GM12878 (cell line): ENCODE measurements at regions not wholly inside any gene's neighbourhood (a gene's known extent, or its start where the extent isn't known, plus 50 kb on each side); places are given as distances from the start of the nearest gene placed in this dataset.

Experiments
- BHLHE40 ChIP-seq, 2 experiments: fragments of 450-650 bp in 1 of 2; IDR thresholded peaks; 2 replicates each; pipeline ENCODE4 v1.6.1; 2011 to 2017; ENCODE audit warnings: low read depth in 2 of 2, borderline replicate concordance in 1 of 2, improper control_type of control experiment in 1 of 2, low read length in 1 of 2, mild to moderate bottlenecking in 1 of 2
- GABPA ChIP-seq: IDR thresholded peaks from 2 replicates; pipeline ENCODE4 v1.6.1; 2014; ENCODE audit warnings: antibody characterized with exemption, low read depth, mild to moderate bottlenecking, inconsistent platforms
- MXI1 ChIP-seq: fragments of 150-350 bp; IDR thresholded peaks from 2 replicates; pipeline ENCODE4 v1.6.1; 2011; ENCODE audit warnings: low read depth, mild to moderate bottlenecking, inconsistent platforms, low read length, improper control_type of control experiment
- POLR2A ChIP-seq: IDR thresholded peaks from 2 replicates; pipeline ENCODE4 v1.6.1; 2011; ENCODE audit warnings: low read depth, mild to moderate bottlenecking, low read length
- POLR2AphosphoS5 ChIP-seq: IDR thresholded peaks from 2 replicates; pipeline ENCODE4 v1.6.1; 2011; ENCODE audit warnings: mild to moderate bottlenecking, low read length, inconsistent platforms
- SP1 ChIP-seq: IDR thresholded peaks from one replicate; pipeline ENCODE4 v1.6.1; 2011; ENCODE audit warnings: low read depth, low read length
- TCF7 ChIP-seq: IDR thresholded peaks from 2 replicates; pipeline ENCODE4 v1.6.1; 2014; ENCODE audit warnings: antibody characterized with exemption, borderline replicate concordance
- ZNF274 ChIP-seq: IDR thresholded peaks from one replicate; pipeline ENCODE4 v1.8.0; 2011; ENCODE audit not compliant: insufficient read length, insufficient read depth
- TF ChIP-seq, protein P1 (sequence below): IDR thresholded peaks from 2 replicates; pipeline ENCODE4 v1.6.1; 2012; ENCODE audit warnings: mild to moderate bottlenecking, low read depth, low read length
- TF ChIP-seq, protein P2 (sequence below), 3 experiments: IDR thresholded peaks in 2 of 3; conservative IDR thresholded peaks in 1 of 3; 2 replicates each; pipeline ENCODE4 v1.5.1; 2011; ENCODE audit warnings: low read depth in 3 of 3, low read length in 3 of 3, mild to moderate bottlenecking in 3 of 3, control low read depth in 2 of 3, moderate library complexity in 2 of 3, inconsistent platforms in 1 of 3, mixed read lengths in 1 of 3; ENCODE audit not compliant: control insufficient read depth in 2 of 3, insufficient read depth in 1 of 3; ENCODE audit errors: extremely low read depth in 1 of 3
- TF ChIP-seq, protein P3 (sequence below): fragments of 150-350 bp; IDR thresholded peaks from 2 replicates; pipeline ENCODE4 v1.6.1; 2016; ENCODE audit warnings: low read depth, low read length

DNA sequence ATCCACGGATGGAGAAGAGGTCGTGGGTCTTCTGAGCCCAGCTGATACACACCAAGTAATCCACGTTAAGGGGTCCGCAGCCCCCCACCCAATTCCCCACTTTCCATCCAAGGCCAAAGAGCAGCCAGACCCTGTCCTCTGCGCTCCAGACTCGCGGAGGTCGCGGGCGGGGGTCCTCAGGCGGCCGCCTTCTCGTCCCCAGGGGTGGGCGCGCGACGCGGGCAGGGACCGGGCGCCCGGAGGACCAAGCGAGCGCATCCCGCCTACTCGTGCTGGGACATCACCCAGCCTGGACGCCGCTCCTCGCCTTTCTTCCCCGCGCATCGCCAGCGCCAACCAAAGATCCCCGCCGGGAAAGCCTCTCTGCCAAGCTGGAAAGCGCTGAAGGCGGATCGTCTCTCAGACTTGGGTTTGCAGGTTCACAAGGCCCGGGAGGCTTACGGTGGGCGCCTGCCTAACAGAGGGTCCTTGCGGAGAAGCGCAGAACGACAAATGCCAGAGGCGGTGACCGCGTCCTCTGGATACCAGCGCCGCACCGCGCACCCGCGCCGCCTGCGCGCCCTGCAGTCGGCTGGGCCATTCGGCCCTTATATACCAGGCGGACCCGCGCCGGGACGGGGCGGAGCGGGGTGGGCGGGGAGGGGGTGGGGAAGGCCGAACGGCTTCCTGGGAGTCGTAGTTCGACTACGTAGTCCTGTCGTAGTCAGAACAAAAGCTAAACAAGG, 471.6 kb downstream of the SOX9 start:
- no peak for TF ChIP-seq SP1
- TF ChIP-seq, protein P1, sequence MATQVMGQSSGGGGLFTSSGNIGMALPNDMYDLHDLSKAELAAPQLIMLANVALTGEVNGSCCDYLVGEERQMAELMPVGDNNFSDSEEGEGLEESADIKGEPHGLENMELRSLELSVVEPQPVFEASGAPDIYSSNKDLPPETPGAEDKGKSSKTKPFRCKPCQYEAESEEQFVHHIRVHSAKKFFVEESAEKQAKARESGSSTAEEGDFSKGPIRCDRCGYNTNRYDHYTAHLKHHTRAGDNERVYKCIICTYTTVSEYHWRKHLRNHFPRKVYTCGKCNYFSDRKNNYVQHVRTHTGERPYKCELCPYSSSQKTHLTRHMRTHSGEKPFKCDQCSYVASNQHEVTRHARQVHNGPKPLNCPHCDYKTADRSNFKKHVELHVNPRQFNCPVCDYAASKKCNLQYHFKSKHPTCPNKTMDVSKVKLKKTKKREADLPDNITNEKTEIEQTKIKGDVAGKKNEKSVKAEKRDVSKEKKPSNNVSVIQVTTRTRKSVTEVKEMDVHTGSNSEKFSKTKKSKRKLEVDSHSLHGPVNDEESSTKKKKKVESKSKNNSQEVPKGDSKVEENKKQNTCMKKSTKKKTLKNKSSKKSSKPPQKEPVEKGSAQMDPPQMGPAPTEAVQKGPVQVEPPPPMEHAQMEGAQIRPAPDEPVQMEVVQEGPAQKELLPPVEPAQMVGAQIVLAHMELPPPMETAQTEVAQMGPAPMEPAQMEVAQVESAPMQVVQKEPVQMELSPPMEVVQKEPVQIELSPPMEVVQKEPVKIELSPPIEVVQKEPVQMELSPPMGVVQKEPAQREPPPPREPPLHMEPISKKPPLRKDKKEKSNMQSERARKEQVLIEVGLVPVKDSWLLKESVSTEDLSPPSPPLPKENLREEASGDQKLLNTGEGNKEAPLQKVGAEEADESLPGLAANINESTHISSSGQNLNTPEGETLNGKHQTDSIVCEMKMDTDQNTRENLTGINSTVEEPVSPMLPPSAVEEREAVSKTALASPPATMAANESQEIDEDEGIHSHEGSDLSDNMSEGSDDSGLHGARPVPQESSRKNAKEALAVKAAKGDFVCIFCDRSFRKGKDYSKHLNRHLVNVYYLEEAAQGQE: no peak
- peak; percentile 90 for TF ChIP-seq POLR2A
- no peak for TF ChIP-seq ZNF274
- peak; percentile 89 for TF ChIP-seq POLR2AphosphoS5
- TF ChIP-seq BHLHE40 (IDR thresholded peaks at IDR 0.05; ENCODE audit: borderline replicate concordance in 1 of 2, low read depth in 2 of 2, low read length in 1 of 2): peak; percentile 36 to 61; a peak in 3 of 4 replicates
- TF ChIP-seq TCF7: no peak
- TF ChIP-seq MXI1: 0 out of 2 replicates have a peak, but pooled peaks have one; percentile 19
- TF ChIP-seq GABPA: no peak
- TF ChIP-seq, protein P2, sequence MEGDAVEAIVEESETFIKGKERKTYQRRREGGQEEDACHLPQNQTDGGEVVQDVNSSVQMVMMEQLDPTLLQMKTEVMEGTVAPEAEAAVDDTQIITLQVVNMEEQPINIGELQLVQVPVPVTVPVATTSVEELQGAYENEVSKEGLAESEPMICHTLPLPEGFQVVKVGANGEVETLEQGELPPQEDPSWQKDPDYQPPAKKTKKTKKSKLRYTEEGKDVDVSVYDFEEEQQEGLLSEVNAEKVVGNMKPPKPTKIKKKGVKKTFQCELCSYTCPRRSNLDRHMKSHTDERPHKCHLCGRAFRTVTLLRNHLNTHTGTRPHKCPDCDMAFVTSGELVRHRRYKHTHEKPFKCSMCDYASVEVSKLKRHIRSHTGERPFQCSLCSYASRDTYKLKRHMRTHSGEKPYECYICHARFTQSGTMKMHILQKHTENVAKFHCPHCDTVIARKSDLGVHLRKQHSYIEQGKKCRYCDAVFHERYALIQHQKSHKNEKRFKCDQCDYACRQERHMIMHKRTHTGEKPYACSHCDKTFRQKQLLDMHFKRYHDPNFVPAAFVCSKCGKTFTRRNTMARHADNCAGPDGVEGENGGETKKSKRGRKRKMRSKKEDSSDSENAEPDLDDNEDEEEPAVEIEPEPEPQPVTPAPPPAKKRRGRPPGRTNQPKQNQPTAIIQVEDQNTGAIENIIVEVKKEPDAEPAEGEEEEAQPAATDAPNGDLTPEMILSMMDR (IDR thresholded peaks at IDR 0.05 in 2 of 3, conservative IDR thresholded peaks at IDR 0.05 in 1 of 3; ENCODE audit: control insufficient read depth in 2 of 3, extremely low read depth in 1 of 3, insufficient read depth in 1 of 3, low read depth in 3 of 3, low read length in 3 of 3): no peak
- TF ChIP-seq, protein P3, sequence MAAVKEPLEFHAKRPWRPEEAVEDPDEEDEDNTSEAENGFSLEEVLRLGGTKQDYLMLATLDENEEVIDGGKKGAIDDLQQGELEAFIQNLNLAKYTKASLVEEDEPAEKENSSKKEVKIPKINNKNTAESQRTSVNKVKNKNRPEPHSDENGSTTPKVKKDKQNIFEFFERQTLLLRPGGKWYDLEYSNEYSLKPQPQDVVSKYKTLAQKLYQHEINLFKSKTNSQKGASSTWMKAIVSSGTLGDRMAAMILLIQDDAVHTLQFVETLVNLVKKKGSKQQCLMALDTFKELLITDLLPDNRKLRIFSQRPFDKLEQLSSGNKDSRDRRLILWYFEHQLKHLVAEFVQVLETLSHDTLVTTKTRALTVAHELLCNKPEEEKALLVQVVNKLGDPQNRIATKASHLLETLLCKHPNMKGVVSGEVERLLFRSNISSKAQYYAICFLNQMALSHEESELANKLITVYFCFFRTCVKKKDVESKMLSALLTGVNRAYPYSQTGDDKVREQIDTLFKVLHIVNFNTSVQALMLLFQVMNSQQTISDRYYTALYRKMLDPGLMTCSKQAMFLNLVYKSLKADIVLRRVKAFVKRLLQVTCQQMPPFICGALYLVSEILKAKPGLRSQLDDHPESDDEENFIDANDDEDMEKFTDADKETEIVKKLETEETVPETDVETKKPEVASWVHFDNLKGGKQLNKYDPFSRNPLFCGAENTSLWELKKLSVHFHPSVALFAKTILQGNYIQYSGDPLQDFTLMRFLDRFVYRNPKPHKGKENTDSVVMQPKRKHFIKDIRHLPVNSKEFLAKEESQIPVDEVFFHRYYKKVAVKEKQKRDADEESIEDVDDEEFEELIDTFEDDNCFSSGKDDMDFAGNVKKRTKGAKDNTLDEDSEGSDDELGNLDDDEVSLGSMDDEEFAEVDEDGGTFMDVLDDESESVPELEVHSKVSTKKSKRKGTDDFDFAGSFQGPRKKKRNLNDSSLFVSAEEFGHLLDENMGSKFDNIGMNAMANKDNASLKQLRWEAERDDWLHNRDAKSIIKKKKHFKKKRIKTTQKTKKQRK: no peak
